ENCODE measurements at regions not wholly inside any gene's neighbourhood (a gene's known extent, or its start where the extent isn't known, plus 50 kb on each side); places are given as distances from the start of the nearest gene placed in this dataset.

GRCh38 chr4:18440527-18441202, 419.1 kb upstream of the LCORL start:
- no peak overlapping the region for H3K4me3 ChIP-seq (ENCODE audit: low read depth in 2 of 2, low read length in 1 of 2)
- 16% methylated on average over 7 of the region's 7 CpGs for WGBS (ENCODE audit: low lambda C conversion rate)
- H3K4me2 ChIP-seq = no peak overlapping the region
- H3K9ac ChIP-seq = no peak overlapping the region
- DNase-seq = no peak
- H3K36me3 ChIP-seq (replicated peaks in 1 of 2; ENCODE audit: control insufficient read depth in 1 of 2, insufficient read depth in 2 of 2, low read length in 1 of 2) = no peaks in the 10 kb centered on the region
- H3K27me3 ChIP-seq (ENCODE audit: insufficient read depth) = no peaks in the 10 kb centered on the region
- H3K9me3 ChIP-seq = no peaks in the 10 kb centered on the region
- ChIA-PET CTCF (no interaction called here), POLR2A (no interaction called here)
- H3K9me2 ChIP-seq = no peaks in the 10 kb centered on the region
- no peak overlapping the region for H3K27ac ChIP-seq (ENCODE audit: low read depth in 2 of 2, low read length in 1 of 2)
- no peak for TF ChIP-seq EP300 (IDR thresholded peaks at IDR 0.05; ENCODE audit: borderline replicate concordance in 1 of 2, low read depth in 1 of 2, low read length in 1 of 2)
- no peak for TF ChIP-seq RAD21 (IDR thresholded peaks at IDR 0.05; ENCODE audit: low read length)
- TF ChIP-seq NRF1 (IDR thresholded peaks at IDR 0.05; ENCODE audit: low read depth, low read length) = no peak
- TF ChIP-seq MAX (IDR thresholded peaks at IDR 0.05; ENCODE audit: low read depth) = no peak
- no peak for TF ChIP-seq USF1 (IDR thresholded peaks at IDR 0.05; ENCODE audit: borderline replicate concordance, low read depth)
- TF ChIP-seq RXRA (IDR thresholded peaks at IDR 0.05; ENCODE audit: borderline replicate concordance, low read depth) = no peak
- no peak for TF ChIP-seq CHD2 (IDR thresholded peaks at IDR 0.05; ENCODE audit: low read length, partially characterized antibody)
- TF ChIP-seq POLR2AphosphoS5 (IDR thresholded peaks at IDR 0.05; ENCODE audit: low read depth, low read length) = no peak
- TF ChIP-seq SIN3A (IDR thresholded peaks at IDR 0.05; ENCODE audit: borderline replicate concordance, low read depth, low read length) = no peak
- no peak for TF ChIP-seq RFX5 (IDR thresholded peaks at IDR 0.05; ENCODE audit: low read length)
- H4K20me1 ChIP-seq (ENCODE audit: insufficient read depth) = no peaks in the 10 kb centered on the region
- no peaks in the 10 kb centered on the region; a peak in 1 of 4 replicates for H3K4me1 ChIP-seq (ENCODE audit: control insufficient read depth in 1 of 2, insufficient read depth in 2 of 2, low read depth in 1 of 2, low read length in 1 of 2)
- H3K79me2 ChIP-seq (ENCODE audit: insufficient read depth) = no peaks in the 10 kb centered on the region
- H2AFZ ChIP-seq (ENCODE audit: low read depth) = no peak overlapping the region
- H3F3A ChIP-seq (replicated peaks; ENCODE audit: insufficient read depth) = no peaks in the 10 kb centered on the region

- Histone ChIP-seq H3K27ac (ENCODE audit: low read depth in 2 of 2, low read length in 1 of 2) (no peak overlapping the region), H3K9ac (no peak overlapping the region), H4K20me1 (ENCODE audit: insufficient read depth) (no peaks in the 10 kb centered on the region), H3K4me1 (ENCODE audit: control insufficient read depth in 1 of 2, insufficient read depth in 2 of 2, low read depth in 1 of 2, low read length in 1 of 2) (no peaks in the 10 kb centered on the region; a peak in 1 of 4 replicates), H3K4me2 (no peak overlapping the region), H3F3A (replicated peaks; ENCODE audit: insufficient read depth) (no peaks in the 10 kb centered on the region), H3K9me2 (no peaks in the 10 kb centered on the region), H3K4me3 (ENCODE audit: low read depth in 2 of 2, low read length in 1 of 2) (no peak overlapping the region), H3K9me3 (no peaks in the 10 kb centered on the region), H3K27me3 (ENCODE audit: insufficient read depth) (no peaks in the 10 kb centered on the region), H3K79me2 (ENCODE audit: insufficient read depth) (no peaks in the 10 kb centered on the region), H3K36me3 (replicated peaks in 1 of 2; ENCODE audit: control insufficient read depth in 1 of 2, insufficient read depth in 2 of 2, low read length in 1 of 2) (no peaks in the 10 kb centered on the region), H2AFZ (ENCODE audit: low read depth) (no peak overlapping the region)
- TF ChIP-seq EZH2phosphoT487 (IDR thresholded peaks at IDR 0.05; ENCODE audit: borderline replicate concordance, low read depth) = no peak
- TF ChIP-seq EP300 (IDR thresholded peaks at IDR 0.05; ENCODE audit: borderline replicate concordance in 1 of 2, low read depth in 1 of 2, low read length in 1 of 2) = no peak
- TF ChIP-seq MEF2A (IDR thresholded peaks at IDR 0.05; ENCODE audit: borderline replicate concordance, low read depth) = no peak
- no peak for TF ChIP-seq RAD21 (IDR thresholded peaks at IDR 0.05; ENCODE audit: low read length)
- no peak for TF ChIP-seq GABPA (IDR thresholded peaks at IDR 0.05; ENCODE audit: low read depth)
- TF ChIP-seq REST (IDR thresholded peaks at IDR 0.05; ENCODE audit: low read depth, low read length) = no peak
- TF ChIP-seq SMC3 (IDR thresholded peaks at IDR 0.05; ENCODE audit: low read depth, low read length) = no peak
- TF ChIP-seq NFIC (IDR thresholded peaks at IDR 0.05; ENCODE audit: borderline replicate concordance) = no peak
- no peak for TF ChIP-seq MAX (IDR thresholded peaks at IDR 0.05; ENCODE audit: low read depth)
- no peak for TF ChIP-seq RXRA (IDR thresholded peaks at IDR 0.05; ENCODE audit: borderline replicate concordance, low read depth)
- no peak for TF ChIP-seq CHD2 (IDR thresholded peaks at IDR 0.05; ENCODE audit: low read length, partially characterized antibody)
- no peak for TF ChIP-seq FOXM1 (IDR thresholded peaks at IDR 0.05; ENCODE audit: low read depth)
- TF ChIP-seq POLR2AphosphoS5 (IDR thresholded peaks at IDR 0.05; ENCODE audit: low read depth, low read length) = no peak
- no peak for TF ChIP-seq TEAD4 (IDR thresholded peaks at IDR 0.05; ENCODE audit: borderline replicate concordance, insufficient read depth)
- ChIA-PET CTCF (interaction anchor here (1.1 kb wide), 1 partner anchor 22 kb away, joined by 3 read pairs; no protein-coding TSS in a partner anchor), POLR2A (no interaction called here)
- 10% methylated on average over 3 of the region's 3 CpGs for WGBS (ENCODE audit: low lambda C conversion rate)
- no peak for DNase-seq
Measured at GRCh38 chr4:18439311-18439710, 417.8 kb upstream of the LCORL start.

Measured in SK-N-SH (cell line).